SK-MEL-5 (cell line): ENCODE measurements at regions not wholly inside any gene's neighbourhood (a gene's known extent, or its start where the extent isn't known, plus 50 kb on each side); places are given as distances from the start of the nearest gene placed in this dataset.
"Not testable (repeated sequence)": the region's sequence is repeated elsewhere in the genome, so short reads cannot be mapped to it uniquely, and the experiment has no call there.

Experiments
- DNase-seq: peaks from one replicate; pipeline ENCODE4 v3.0.0-alpha.2; 2016; ENCODE audit warnings: low read depth, low spot score
- in situ Hi-C: cut with HindIII; loops from 2 replicates; pipeline ENCODE4 v1.10.0; 2016; ENCODE audit warnings: low sequenced_read_pairs, high pct_unique_total_duplicates, low pct_unique_long_range_greater_than_20kb
- small RNA-seq, 2 experiments: library from RNA; depleted of rRNA; stranded (forward); fragments of <200 nt; gene quantifications; one replicate each; pipeline ENCODE3, GENCODE V24; 2014

DNA sequence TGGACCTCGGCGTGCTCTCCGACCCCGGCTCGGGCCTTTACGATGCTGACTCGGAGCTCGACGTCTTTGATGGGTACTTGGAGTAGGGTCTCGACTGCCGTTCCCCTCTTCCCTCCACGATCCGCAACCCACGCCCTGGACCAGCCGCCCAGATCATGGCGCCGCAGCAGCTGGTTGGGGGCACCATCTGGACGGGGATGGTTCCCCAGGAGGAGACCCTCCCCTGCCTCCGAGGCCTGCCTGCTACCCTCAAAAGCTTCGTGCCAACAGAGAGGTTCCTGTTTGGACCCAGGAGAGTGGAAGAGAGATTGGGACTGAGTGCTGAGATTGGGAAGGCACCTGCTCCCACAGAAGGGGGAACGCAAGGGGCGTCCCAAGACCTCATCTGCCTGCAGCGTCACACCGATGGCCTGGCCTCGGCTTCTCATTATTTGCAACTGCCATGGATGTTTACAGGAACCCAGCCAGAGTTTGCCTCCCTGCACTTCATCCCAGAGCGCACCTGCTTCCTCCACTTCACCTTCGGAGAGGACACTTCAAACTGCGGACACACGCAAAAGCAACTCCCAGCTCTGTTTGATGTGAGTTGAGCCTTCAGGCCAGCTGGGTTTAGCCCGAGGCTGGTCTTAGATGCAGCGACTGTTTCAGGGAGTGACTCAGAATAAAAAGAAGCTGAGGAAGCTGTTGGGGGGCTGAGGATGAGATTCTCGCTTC is 58.9 kb downstream of the GOLGA6L7 start:
- in situ Hi-C loops, DNase-seq: not testable (repeated sequence)

- DNase-seq, in situ Hi-C loops: not testable (repeated sequence)
These were observed 59.6 kb downstream of the GOLGA6L7 start for GRCh38 chr15:28788649-28789400.

- in situ Hi-C loops, DNase-seq: not testable (repeated sequence)
These were observed 60.3 kb downstream of the GOLGA6L7 start for GRCh38 chr15:28788176-28788575.

DNA sequence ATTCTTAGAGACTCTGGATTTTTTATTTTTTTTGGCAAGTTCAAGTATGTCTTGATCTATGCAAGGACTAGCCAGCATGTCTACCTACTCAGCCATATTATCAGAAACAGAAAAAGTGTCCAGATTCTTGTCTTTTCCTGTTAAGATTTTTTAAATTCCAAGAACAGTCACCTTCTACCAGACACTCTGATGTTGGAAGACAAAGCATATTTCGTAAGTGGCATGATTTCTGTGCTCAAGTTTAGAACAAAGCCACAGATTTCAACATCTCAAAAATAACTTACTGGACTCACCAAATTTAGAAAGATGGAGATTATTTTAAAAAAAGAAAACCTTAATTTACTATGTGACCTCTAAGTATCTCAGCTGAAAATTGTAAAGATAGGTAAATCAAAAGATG is 61.9 kb downstream of the GOLGA6L7 start:
- in situ Hi-C loops = no loop called here
- DNase-seq = no peak

DNA sequence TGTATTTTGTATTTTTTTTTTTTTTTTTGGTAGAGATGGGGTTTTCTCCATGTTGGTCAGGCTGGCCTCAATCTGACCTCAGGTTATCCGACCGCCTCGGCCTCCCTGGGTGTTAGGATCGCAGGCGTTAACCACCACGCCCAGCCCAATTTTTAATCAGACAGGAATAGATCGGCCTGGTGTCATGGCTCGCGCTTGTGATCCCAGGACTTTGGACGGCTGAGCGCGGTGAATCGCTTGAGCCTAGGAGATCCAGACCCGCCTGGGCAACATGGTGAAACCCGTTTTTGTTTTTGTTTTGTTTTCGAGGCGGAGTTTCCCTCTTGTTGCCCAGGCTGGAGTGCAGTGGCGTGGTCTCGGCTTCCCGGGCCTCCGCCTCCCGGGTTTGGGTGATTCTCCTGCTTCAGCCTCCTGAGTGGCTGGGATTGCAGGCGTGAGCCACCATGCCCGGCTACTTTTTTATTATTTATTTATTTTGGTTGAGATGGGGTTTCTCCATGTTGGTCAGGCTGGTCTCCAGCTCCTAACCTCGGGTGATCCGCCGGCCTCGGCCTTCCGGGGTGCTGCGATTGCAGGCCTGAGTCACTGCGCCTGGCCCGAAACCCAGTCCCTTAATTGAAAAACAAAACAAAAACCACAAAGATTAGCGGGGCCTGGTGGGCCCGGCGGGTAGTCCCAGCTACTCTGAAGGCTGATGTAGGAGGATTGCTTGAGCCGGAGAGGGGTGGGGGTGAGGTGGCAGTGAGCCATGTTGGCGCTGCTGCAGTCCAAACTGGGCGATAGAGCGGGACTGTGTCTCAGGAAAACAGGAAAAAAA is 63.9 kb downstream of the GOLGA6L7 start:
- DNase-seq, in situ Hi-C loops: not testable (repeated sequence)

- DNase-seq = no peak
- in situ Hi-C loops = no loop called here
These were observed 64.6 kb downstream of the GOLGA6L7 start for GRCh38 chr15:28783873-28784272.

- no peak for DNase-seq
- in situ Hi-C loops = no loop called here
These were observed 65.0 kb downstream of the GOLGA6L7 start for GRCh38 chr15:28783466-28783865.

- in situ Hi-C loops, DNase-seq: not testable (repeated sequence)
These were observed 66.2 kb upstream of the GOLGA8M start for GRCh38 chr15:28778397-28778796.

DNA sequence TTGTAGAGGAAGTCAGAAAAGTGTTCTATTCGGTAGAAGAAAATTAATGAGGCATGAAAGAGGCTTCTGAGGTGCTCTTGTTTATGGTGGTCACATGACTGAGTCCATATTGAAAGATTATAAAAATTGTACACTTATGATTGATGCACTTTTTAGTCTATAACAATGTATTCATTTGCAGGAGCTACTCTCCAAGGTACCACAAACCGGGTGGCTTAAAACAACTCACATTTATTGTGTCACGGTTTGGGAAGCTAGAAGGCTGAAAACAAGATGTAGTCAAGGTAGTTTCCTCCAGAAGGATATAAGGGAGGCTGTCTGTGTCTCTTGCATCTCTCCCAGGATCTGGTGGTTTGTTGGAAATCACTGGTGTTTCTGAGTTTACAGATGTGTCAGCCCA is 60.6 kb upstream of the GOLGA8M start:
- DNase-seq = peak; percentile 18
- in situ Hi-C loops = not testable (repeated sequence)

Small RNA genes in the stretch of these regions (small RNA-seq; reads per million reads assigned to genes)
- 0 reads per million in 2 experiments for gene AC055876.3
